Non-pigmented ciliary epithelial cell (primary cell): ENCODE measurements at regions not wholly inside any gene's neighbourhood (a gene's known extent, or its start where the extent isn't known, plus 50 kb on each side); places are given as distances from the start of the nearest gene placed in this dataset.
"Not testable (repeated sequence)": the region's sequence is repeated elsewhere in the genome, so short reads cannot be mapped to it uniquely, and the experiment has no call there.

Experiments used
- DNase-seq: peaks from one replicate; pipeline ENCODE4 v3.0.0-alpha.2; 2010; ENCODE audit warnings: low read depth

GRCh38 chr15:81939604-81940440 lies 106.0 kb downstream of the MEX3B start:
- peak; percentile 44 for DNase-seq

- DNase-seq: no peak
These were observed 108.6 kb downstream of the MEX3B start for GRCh38 chr15:81937189-81937588.

GRCh38 chr15:81930582-81931369 lies 115.0 kb downstream of the MEX3B start:
- no peak for DNase-seq

- no peak for DNase-seq
These were observed 116.3 kb downstream of the MEX3B start for GRCh38 chr15:81929557-81929956.

- no peak for DNase-seq
These were observed 118.8 kb downstream of the MEX3B start for GRCh38 chr15:81926981-81927380.

GRCh38 chr15:81924729-81925128 lies 121.1 kb downstream of the MEX3B start:
- no peak for DNase-seq

GRCh38 chr15:81923561-81924350 lies 122.1 kb downstream of the MEX3B start:
- DNase-seq: no peak

GRCh38 chr15:81922143-81922542 lies 123.7 kb downstream of the MEX3B start:
- no peak for DNase-seq

GRCh38 chr15:81921163-81921562 lies 124.7 kb downstream of the MEX3B start:
- DNase-seq: no peak

- DNase-seq: not testable (repeated sequence)
These were observed 127.1 kb downstream of the MEX3B start for GRCh38 chr15:81918767-81919166.

GRCh38 chr15:81916451-81916850 lies 129.4 kb downstream of the MEX3B start:
- no peak for DNase-seq

- DNase-seq: no peak
These were observed 129.8 kb downstream of the MEX3B start for GRCh38 chr15:81915990-81916389.

GRCh38 chr15:81914734-81915256 lies 131.0 kb downstream of the MEX3B start:
- no peak for DNase-seq

GRCh38 chr15:81914333-81914732 lies 131.5 kb downstream of the MEX3B start:
- no peak for DNase-seq

GRCh38 chr15:81911022-81911971 lies 134.5 kb downstream of the MEX3B start:
- no peak for DNase-seq

- no peak for DNase-seq
These were observed 135.3 kb downstream of the MEX3B start for GRCh38 chr15:81910355-81911021.

- DNase-seq: no peak
These were observed 136.8 kb downstream of the MEX3B start for GRCh38 chr15:81909011-81909358.

- DNase-seq: no peak
These were observed 137.7 kb downstream of the MEX3B start for GRCh38 chr15:81908111-81908510.

GRCh38 chr15:81907521-81907920 lies 138.3 kb downstream of the MEX3B start:
- DNase-seq: no peak

- DNase-seq: no peak
These were observed 139.9 kb downstream of the MEX3B start for GRCh38 chr15:81905889-81906288.

GRCh38 chr15:81901319-81901718 lies 144.5 kb downstream of the MEX3B start:
- no peak for DNase-seq
